HepG2 (cell line): ENCODE measurements at regions not wholly inside any gene's neighbourhood (a gene's known extent, or its start where the extent isn't known, plus 50 kb on each side); places are given as distances from the start of the nearest gene placed in this dataset.

ENCODE experiments used
- ATAC-seq: fragments of 200-7000 bp; cut with Tn5 transposase; 3 replicates; pipeline ENCODE4 v1.9.1; 2020; ENCODE audit warnings: mild to moderate bottlenecking, moderate library complexity
- BruUV-seq: library from RNA; stranded (reverse); fragments of 400-500 nt; replicated peaks from 2 replicates; lab custom pipeline; 2021; lab: Mats Ljungman, UMichigan
- CTCF ChIA-PET: fragments of 300-600 bp; formaldehyde crosslinking; extraction: SDS; loops from one replicate; lab custom pipeline; 2021; ENCODE audit warnings: low total read pairs, inconsistent platforms, low intra/inter-chr PET ratio; lab: Yijun Ruan, JAX
- POLR2A ChIA-PET: fragments of 350-600 bp; sonication (Branson Sonifier 250); formaldehyde crosslinking; loops from one replicate; lab custom pipeline; 2020; ENCODE audit warnings: antibody characterized with exemption, inconsistent platforms; lab: Yijun Ruan, JAX
- DNase-seq: peaks from one replicate; pipeline ENCODE4 v3.0.0-alpha.2; 2015; ENCODE audit warnings: low spot score
- FAIRE-seq: peaks from 3 replicates; lab custom pipeline; 2011; peaks lifted over from hg19 to GRCh38; lab: Jason Lieb, UNC
- H2AFZ ChIP-seq: one replicate; pipeline ENCODE4 v1.6.1; 2011; ENCODE audit warnings: low read length, inconsistent platforms
- H3K27ac ChIP-seq: fragments of 300-600 bp; 3 replicates; pipeline ENCODE4 v1.8.0; 2011; ENCODE audit warnings: mixed run types, mild to moderate bottlenecking, mixed read lengths, low read length, inconsistent platforms; ENCODE audit not compliant: insufficient read depth; ENCODE audit errors: extremely low read length
- H3K27me3 ChIP-seq, 2 experiments: fragments of 200-600 bp in 1 of 2; 2 replicates in 1 of 2; 3 replicates in 1 of 2; pipeline versions ENCODE4 v1.6.0 to v1.8.0; 2011; ENCODE audit warnings: low read length in 2 of 2, mild to moderate bottlenecking in 2 of 2, moderate library complexity in 2 of 2, inconsistent platforms in 1 of 2; ENCODE audit not compliant: insufficient read depth in 2 of 2, control insufficient read depth in 1 of 2
- H3K36me3 ChIP-seq, 2 experiments: fragments of 200-600 bp in 1 of 2; replicated peaks in 1 of 2; 2 replicates in 1 of 2; 3 replicates in 1 of 2; pipeline versions ENCODE4 v1.5.1 to v1.8.0; 2011; ENCODE audit warnings: low read length in 2 of 2, inconsistent platforms in 1 of 2; ENCODE audit not compliant: insufficient read depth in 2 of 2, control insufficient read depth in 1 of 2
- H3K4me1 ChIP-seq: 2 replicates; pipeline ENCODE4 v1.5.1; 2012; ENCODE audit warnings: low read length, inconsistent platforms; ENCODE audit not compliant: insufficient read depth
- H3K4me2 ChIP-seq: 2 replicates; pipeline ENCODE4 v1.6.0; 2011; ENCODE audit warnings: low read depth, low read length, inconsistent platforms
- H3K4me3 ChIP-seq, 3 experiments: fragments of 200-600 bp in 1 of 3; sonication (generic), shearing (Covaris generic) in 1 of 3; replicated peaks in 1 of 3; 2 replicates each; pipeline ENCODE4 v1.5.1; 2011 to 2016; ENCODE audit warnings: low read length in 3 of 3, inconsistent platforms in 2 of 3, low read depth in 2 of 3, mild to moderate bottlenecking in 2 of 3, control low read depth in 1 of 3, mixed read lengths in 1 of 3; ENCODE audit not compliant: insufficient read depth in 1 of 3
- H3K79me2 ChIP-seq: one replicate; pipeline ENCODE4 v1.6.1; 2011; ENCODE audit warnings: low read length, inconsistent platforms; ENCODE audit not compliant: insufficient read depth
- H3K9ac ChIP-seq: 2 replicates; pipeline ENCODE4 v1.6.0; 2011; ENCODE audit warnings: mild to moderate bottlenecking, low read depth, low read length, inconsistent platforms; ENCODE audit not compliant: insufficient read depth
- H3K9me3 ChIP-seq: 2 replicates; pipeline ENCODE4 v1.5.1; 2012; ENCODE audit warnings: mild to moderate bottlenecking, low read length
- H4K20me1 ChIP-seq: 2 replicates; pipeline ENCODE4 v1.6.0; 2011; ENCODE audit warnings: inconsistent platforms, mild to moderate bottlenecking, low read length, moderate library complexity; ENCODE audit not compliant: insufficient read depth
- EP300 ChIP-seq, 3 experiments: sonication (generic) in 1 of 3; formaldehyde crosslinking in 1 of 3; IDR thresholded peaks; 2 replicates each; pipeline versions ENCODE4 v1.5.1 to v1.6.1; 2011 to 2020; ENCODE audit warnings: low read depth in 2 of 3, low read length in 2 of 3, borderline replicate concordance in 1 of 3, improper control_type of control experiment in 1 of 3, mild to moderate bottlenecking in 1 of 3, missing genetic modification reagents in 1 of 3, moderate library complexity in 1 of 3
- GATAD2A ChIP-seq: IDR thresholded peaks from 2 replicates; pipeline ENCODE4 v1.6.1; 2016
- KDM1A ChIP-seq: IDR thresholded peaks from 2 replicates; pipeline ENCODE4 v1.6.1; 2016; ENCODE audit warnings: missing compliant biosample characterization
- NR2F2 ChIP-seq: IDR thresholded peaks from 2 replicates; pipeline ENCODE4 v1.6.1; 2012; ENCODE audit warnings: low read depth, inconsistent platforms, borderline replicate concordance
- TEAD3 ChIP-seq: optimal IDR thresholded peaks from 2 replicates; pipeline ENCODE3; 2016; ENCODE audit warnings: borderline replicate concordance
- ZBTB1 ChIP-seq: sonication (generic); formaldehyde crosslinking; IDR thresholded peaks from 2 replicates; pipeline ENCODE4 v1.4.0; 2020; ENCODE audit warnings: missing genetic modification reagents, borderline replicate concordance
- ZFY ChIP-seq: sonication (generic); formaldehyde crosslinking; IDR thresholded peaks from 2 replicates; pipeline ENCODE4 v1.4.0; 2020; ENCODE audit warnings: missing genetic modification reagents
- ZMYM3 ChIP-seq: sonication (generic); formaldehyde crosslinking; IDR thresholded peaks from 2 replicates; pipeline ENCODE4 v1.5.1; 2020; ENCODE audit warnings: mild to moderate bottlenecking, missing genetic modification reagents
- ZNF292 ChIP-seq: sonication (generic); formaldehyde crosslinking; IDR thresholded peaks from 2 replicates; pipeline ENCODE4 v1.8.1; 2022; ENCODE audit warnings: mild to moderate bottlenecking, low read depth, missing genetic modification reagents, borderline replicate concordance
- ZNF614 ChIP-seq: IDR thresholded peaks from 2 replicates; pipeline ENCODE4 v1.6.1; 2018; ENCODE audit warnings: missing biosample characterization, missing genetic modification reagents, inconsistent platforms, borderline replicate concordance
- in situ Hi-C: cut with HindIII; loops from 2 replicates; pipeline ENCODE4 v1.10.0; 2017; ENCODE audit warnings: low pct_unique_long_range_greater_than_20kb; ENCODE audit not compliant: extremely low pct_ligation_motif_present
- intact Hi-C: fragments of 100-400 bp; cut with micrococcal nuclease; formaldehyde crosslinking; loops from one replicate; pipeline ENCODE4 v1.10.0; 2022; ENCODE audit not compliant: unreplicated experiment
- TF ChIP-seq, protein P1 (sequence below): IDR thresholded peaks from 2 replicates; pipeline ENCODE4 v1.6.1; 2016; ENCODE audit warnings: missing genetic modification reagents, missing compliant biosample characterization
- TF ChIP-seq, protein P2 (sequence below): sonication (generic); formaldehyde crosslinking; IDR thresholded peaks from 2 replicates; pipeline ENCODE4 v1.4.0; 2020; ENCODE audit warnings: missing genetic modification reagents
- TF ChIP-seq, protein P3 (sequence below): sonication (generic); formaldehyde crosslinking; IDR thresholded peaks from 2 replicates; pipeline ENCODE4 v1.5.1; 2020; ENCODE audit warnings: mild to moderate bottlenecking, moderate library complexity, missing genetic modification reagents
- TF ChIP-seq, protein P4 (sequence below): sonication (generic); formaldehyde crosslinking; IDR thresholded peaks from 2 replicates; pipeline ENCODE4 v1.5.0; 2020; ENCODE audit warnings: mild to moderate bottlenecking, missing genetic modification reagents, borderline replicate concordance

DNA sequence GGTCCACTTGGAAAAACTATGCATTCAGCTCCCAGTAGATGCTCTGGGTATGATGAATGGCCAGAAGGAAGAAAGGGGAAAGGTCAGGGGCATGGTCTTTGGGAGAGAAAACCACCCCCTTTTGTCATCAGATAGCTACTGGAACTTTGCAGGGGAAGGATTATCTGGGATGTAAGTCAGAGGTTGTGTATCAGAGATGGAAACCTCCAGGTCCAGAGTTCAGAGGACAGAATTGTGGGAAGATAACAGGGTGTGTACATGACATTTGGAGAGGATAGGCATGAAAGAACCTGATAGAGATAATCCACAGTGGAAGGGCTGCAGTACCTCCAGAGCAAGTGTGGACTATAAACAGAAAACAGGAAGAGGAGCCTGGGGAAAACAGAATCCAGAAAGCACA lies 262.7 kb downstream of the SPRY1 start:
- FAIRE-seq = peak; percentile 83
- Histone ChIP-seq H3K9me3 (peaks cover 13% of the 10 kb centered on the region), H3K4me1 (peaks cover 30% of the 10 kb centered on the region), H2AFZ (no peak overlapping the region), H4K20me1 (no peaks in the 10 kb centered on the region), H3K27ac (peak overlapping the region; percentile 50), H3K36me3 (peaks cover 5 to 10% of the 10 kb centered on the region in 2 experiments; a peak in 2 of 5 replicates), H3K79me2 (peaks cover 3% of the 10 kb centered on the region), H3K27me3 (no peaks in the 10 kb centered on the region), H3K4me3 (peak overlapping the region in 2 of 3 experiments; percentile 11 to 41; a peak in 2 of 6 replicates), H3K9ac (peak overlapping the region; percentile 36; the same call in 1 of the 2 replicates), H3K4me2 (peak overlapping the region; percentile 66)
- DNase-seq = peak; percentile 93
- in situ Hi-C loops = no loop called here
- ATAC-seq = peak; percentile 97
- POLR2A ChIA-PET = interaction anchor here (1.0 to 1.7 kb wide), 4 partner anchors 9 to 260 kb away, joined by 3 to 4 read pairs (median 4); no protein-coding TSS in a partner anchor
- no TSS peak for BruUV-seq
- CTCF ChIA-PET = interaction anchor here (0.7 to 4.2 kb wide), 3 partner anchors 94 to 556 kb away, joined by 3 to 37 read pairs (median 17); no protein-coding TSS in a partner anchor
- intact Hi-C loops = loop anchor here (1.0 to 2.0 kb wide), 5 partner anchors 59 to 556 kb away; no protein-coding TSS in a partner anchor
- TF ChIP-seq, protein P1, sequence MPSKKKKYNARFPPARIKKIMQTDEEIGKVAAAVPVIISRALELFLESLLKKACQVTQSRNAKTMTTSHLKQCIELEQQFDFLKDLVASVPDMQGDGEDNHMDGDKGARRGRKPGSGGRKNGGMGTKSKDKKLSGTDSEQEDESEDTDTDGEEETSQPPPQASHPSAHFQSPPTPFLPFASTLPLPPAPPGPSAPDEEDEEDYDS (CRISPR knock-in tag) = peak; percentile 45
- TF ChIP-seq ZNF614 (CRISPR knock-in tag) (peak; percentile 51; the same call in 1 of the 2 replicates), ZFY (no peak), NR2F2 (peak; percentile 73; the same call in 1 of the 2 replicates), ZNF292 (CRISPR knock-in tag) (peak; percentile 37; the same call in 1 of the 2 replicates), EP300 (IDR thresholded peaks at IDR 0.05; ENCODE audit: low read depth in 2 of 2, low read length in 2 of 2) (peak in 1 of 2 experiments; percentile 86; a peak in 2 of 4 replicates), EP300 (CRISPR knock-in tag; IDR thresholded peaks at IDR 0.05; ENCODE audit: borderline replicate concordance) (peak; percentile 13; the same call in 1 of the 2 replicates), ZMYM3 (CRISPR knock-in tag) (peak; percentile 61; the same call in 1 of the 2 replicates), KDM1A (CRISPR knock-in tag) (peak; percentile 53; the same call in 1 of the 2 replicates), ZBTB1 (CRISPR knock-in tag) (no peak), GATAD2A (CRISPR knock-in tag) (peak; percentile 49), TEAD3 (CRISPR knock-in tag) (peak; percentile 35)
- TF ChIP-seq, protein P2, sequence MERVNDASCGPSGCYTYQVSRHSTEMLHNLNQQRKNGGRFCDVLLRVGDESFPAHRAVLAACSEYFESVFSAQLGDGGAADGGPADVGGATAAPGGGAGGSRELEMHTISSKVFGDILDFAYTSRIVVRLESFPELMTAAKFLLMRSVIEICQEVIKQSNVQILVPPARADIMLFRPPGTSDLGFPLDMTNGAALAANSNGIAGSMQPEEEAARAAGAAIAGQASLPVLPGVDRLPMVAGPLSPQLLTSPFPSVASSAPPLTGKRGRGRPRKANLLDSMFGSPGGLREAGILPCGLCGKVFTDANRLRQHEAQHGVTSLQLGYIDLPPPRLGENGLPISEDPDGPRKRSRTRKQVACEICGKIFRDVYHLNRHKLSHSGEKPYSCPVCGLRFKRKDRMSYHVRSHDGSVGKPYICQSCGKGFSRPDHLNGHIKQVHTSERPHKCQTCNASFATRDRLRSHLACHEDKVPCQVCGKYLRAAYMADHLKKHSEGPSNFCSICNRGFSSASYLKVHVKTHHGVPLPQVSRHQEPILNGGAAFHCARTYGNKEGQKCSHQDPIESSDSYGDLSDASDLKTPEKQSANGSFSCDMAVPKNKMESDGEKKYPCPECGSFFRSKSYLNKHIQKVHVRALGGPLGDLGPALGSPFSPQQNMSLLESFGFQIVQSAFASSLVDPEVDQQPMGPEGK (CRISPR knock-in tag) = peak; percentile 52; the same call in 1 of the 2 replicates
- TF ChIP-seq, protein P3, sequence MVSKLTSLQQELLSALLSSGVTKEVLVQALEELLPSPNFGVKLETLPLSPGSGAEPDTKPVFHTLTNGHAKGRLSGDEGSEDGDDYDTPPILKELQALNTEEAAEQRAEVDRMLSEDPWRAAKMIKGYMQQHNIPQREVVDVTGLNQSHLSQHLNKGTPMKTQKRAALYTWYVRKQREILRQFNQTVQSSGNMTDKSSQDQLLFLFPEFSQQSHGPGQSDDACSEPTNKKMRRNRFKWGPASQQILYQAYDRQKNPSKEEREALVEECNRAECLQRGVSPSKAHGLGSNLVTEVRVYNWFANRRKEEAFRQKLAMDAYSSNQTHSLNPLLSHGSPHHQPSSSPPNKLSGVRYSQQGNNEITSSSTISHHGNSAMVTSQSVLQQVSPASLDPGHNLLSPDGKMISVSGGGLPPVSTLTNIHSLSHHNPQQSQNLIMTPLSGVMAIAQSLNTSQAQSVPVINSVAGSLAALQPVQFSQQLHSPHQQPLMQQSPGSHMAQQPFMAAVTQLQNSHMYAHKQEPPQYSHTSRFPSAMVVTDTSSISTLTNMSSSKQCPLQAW (CRISPR knock-in tag) = peak; percentile 23; the same call in 1 of the 2 replicates
- TF ChIP-seq, protein P4, sequence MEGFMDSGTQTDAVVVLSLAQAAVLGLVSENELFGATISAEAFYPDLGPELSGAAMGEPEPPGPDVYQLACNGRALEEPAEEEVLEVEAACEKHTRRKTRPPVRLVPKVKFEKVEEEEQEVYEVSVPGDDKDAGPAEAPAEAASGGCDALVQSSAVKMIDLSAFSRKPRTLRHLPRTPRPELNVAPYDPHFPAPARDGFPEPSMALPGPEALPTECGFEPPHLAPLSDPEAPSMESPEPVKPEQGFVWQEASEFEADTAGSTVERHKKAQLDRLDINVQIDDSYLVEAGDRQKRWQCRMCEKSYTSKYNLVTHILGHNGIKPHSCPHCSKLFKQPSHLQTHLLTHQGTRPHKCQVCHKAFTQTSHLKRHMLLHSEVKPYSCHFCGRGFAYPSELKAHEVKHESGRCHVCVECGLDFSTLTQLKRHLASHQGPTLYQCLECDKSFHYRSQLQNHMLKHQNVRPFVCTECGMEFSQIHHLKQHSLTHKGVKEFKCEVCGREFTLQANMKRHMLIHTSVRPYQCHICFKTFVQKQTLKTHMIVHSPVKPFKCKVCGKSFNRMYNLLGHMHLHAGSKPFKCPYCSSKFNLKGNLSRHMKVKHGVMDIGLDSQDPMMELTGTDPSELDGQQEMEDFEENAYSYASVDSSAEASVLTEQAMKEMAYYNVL (CRISPR knock-in tag) = peak; percentile 89
